ENCODE measurements at regions not wholly inside any gene's neighbourhood (a gene's known extent, or its start where the extent isn't known, plus 50 kb on each side); places are given as distances from the start of the nearest gene placed in this dataset.

- TF ChIP-seq, protein P1, sequence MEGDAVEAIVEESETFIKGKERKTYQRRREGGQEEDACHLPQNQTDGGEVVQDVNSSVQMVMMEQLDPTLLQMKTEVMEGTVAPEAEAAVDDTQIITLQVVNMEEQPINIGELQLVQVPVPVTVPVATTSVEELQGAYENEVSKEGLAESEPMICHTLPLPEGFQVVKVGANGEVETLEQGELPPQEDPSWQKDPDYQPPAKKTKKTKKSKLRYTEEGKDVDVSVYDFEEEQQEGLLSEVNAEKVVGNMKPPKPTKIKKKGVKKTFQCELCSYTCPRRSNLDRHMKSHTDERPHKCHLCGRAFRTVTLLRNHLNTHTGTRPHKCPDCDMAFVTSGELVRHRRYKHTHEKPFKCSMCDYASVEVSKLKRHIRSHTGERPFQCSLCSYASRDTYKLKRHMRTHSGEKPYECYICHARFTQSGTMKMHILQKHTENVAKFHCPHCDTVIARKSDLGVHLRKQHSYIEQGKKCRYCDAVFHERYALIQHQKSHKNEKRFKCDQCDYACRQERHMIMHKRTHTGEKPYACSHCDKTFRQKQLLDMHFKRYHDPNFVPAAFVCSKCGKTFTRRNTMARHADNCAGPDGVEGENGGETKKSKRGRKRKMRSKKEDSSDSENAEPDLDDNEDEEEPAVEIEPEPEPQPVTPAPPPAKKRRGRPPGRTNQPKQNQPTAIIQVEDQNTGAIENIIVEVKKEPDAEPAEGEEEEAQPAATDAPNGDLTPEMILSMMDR (IDR thresholded peaks at IDR 0.05; ENCODE audit: insufficient read depth, low read depth, low read length), result no peak
- no peaks in the 10 kb centered on the region for H3K27me3 ChIP-seq (ENCODE audit: control insufficient read depth, insufficient read depth, low read length)
- no peak for DNase-seq (ENCODE audit: low read depth)
- no peak overlapping the region for H3K4me3 ChIP-seq (ENCODE audit: low read depth, low read length)
- CTCF ChIA-PET, result no interaction called here
- no peaks in the 10 kb centered on the region for H3K36me3 ChIP-seq (ENCODE audit: control insufficient read depth, insufficient read depth, low read length)
- POLR2A ChIA-PET, result no interaction called here
These were observed 92.0 kb downstream of the PJA1 start for GRCh38 chrX:69073241-69073640.

- no peaks in the 10 kb centered on the region for H3K36me3 ChIP-seq (ENCODE audit: control insufficient read depth, insufficient read depth, low read length)
- CTCF ChIA-PET, result no interaction called here
- H3K27me3 ChIP-seq (ENCODE audit: control insufficient read depth, insufficient read depth, low read length), result no peaks in the 10 kb centered on the region
- DNase-seq (ENCODE audit: low read depth), result no peak
- TF ChIP-seq, protein P1 (IDR thresholded peaks at IDR 0.05; ENCODE audit: insufficient read depth, low read depth, low read length), result no peak
- no peak overlapping the region for H3K4me3 ChIP-seq (ENCODE audit: low read depth, low read length)
- POLR2A ChIA-PET, result no interaction called here
These were observed 92.7 kb downstream of the PJA1 start for GRCh38 chrX:69072486-69073006.

GRCh38 chrX:69070949-69071650 lies 94.2 kb downstream of the PJA1 start:
- TF ChIP-seq, protein P1 (IDR thresholded peaks at IDR 0.05; ENCODE audit: insufficient read depth, low read depth, low read length), result no peak
- Histone ChIP-seq H3K36me3 (ENCODE audit: control insufficient read depth, insufficient read depth, low read length) (no peaks in the 10 kb centered on the region), H3K27me3 (ENCODE audit: control insufficient read depth, insufficient read depth, low read length) (no peaks in the 10 kb centered on the region), H3K4me3 (ENCODE audit: low read depth, low read length) (no peak overlapping the region)
- POLR2A ChIA-PET, result no interaction called here
- CTCF ChIA-PET, result interaction anchor here (1.3 kb wide), 1 partner anchor 9 kb away, joined by 5 read pairs; no protein-coding TSS in a partner anchor
- DNase-seq (ENCODE audit: low read depth), result no peak

DNA sequence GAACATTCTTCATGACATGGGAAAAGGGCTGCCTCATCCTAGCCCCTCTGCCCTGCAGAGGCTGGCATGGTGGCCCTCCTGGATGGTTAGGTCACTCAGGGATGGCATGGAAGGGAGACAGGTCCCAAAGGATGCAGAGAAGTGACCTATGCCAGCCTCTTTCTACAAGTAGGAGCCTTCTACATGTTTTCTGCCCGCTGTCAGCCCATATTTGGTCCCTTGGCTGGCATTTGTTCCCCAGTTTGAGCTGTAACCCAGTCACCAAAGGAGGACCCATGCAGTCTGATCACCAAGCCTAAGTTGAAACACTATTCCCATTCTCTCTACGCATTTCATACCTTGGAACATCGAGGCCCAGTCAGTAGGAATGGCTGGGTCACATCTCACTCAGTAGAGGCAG lies 95.4 kb downstream of the PJA1 start:
- DNase-seq (ENCODE audit: low read depth), result no peak
- H3K27me3 ChIP-seq (ENCODE audit: control insufficient read depth, insufficient read depth, low read length), result no peaks in the 10 kb centered on the region
- POLR2A ChIA-PET, result no interaction called here
- TF ChIP-seq, protein P1 (IDR thresholded peaks at IDR 0.05; ENCODE audit: insufficient read depth, low read depth, low read length), result no peak
- no peaks in the 10 kb centered on the region for H3K36me3 ChIP-seq (ENCODE audit: control insufficient read depth, insufficient read depth, low read length)
- H3K4me3 ChIP-seq (ENCODE audit: low read depth, low read length), result no peak overlapping the region
- CTCF ChIA-PET, result interaction anchor here (1.2 kb wide), 1 partner anchor 242 kb away, joined by 3 read pairs; no protein-coding TSS in a partner anchor

DNA sequence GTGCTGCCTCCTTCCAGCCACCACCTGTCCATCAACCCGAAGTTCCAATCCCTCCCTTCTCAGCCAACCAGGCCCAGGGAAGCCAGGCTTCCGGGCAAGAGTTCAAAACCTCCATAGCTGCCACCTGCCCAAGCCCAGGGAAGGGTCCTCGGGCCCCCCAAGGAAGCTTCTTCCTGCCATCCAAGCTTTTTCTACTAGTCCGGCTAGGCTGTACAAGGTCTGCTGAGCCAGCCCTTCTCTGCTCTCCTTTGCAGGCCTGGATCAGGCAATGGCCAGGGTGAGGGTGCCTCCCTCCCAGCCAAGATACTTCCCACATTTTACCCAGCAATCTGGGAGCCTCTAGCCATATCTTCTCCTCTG lies 96.2 kb downstream of the PJA1 start:
- ChIA-PET CTCF (interaction anchor here (1.2 to 1.9 kb wide), 2 partner anchors 241 to 242 kb away, joined by 3 to 6 read pairs; no protein-coding TSS in a partner anchor), POLR2A (no interaction called here)
- TF ChIP-seq, protein P1 (IDR thresholded peaks at IDR 0.05; ENCODE audit: insufficient read depth, low read depth, low read length), result no peak
- Histone ChIP-seq H3K27me3 (ENCODE audit: control insufficient read depth, insufficient read depth, low read length) (no peaks in the 10 kb centered on the region), H3K36me3 (ENCODE audit: control insufficient read depth, insufficient read depth, low read length) (no peaks in the 10 kb centered on the region), H3K4me3 (ENCODE audit: low read depth, low read length) (no peak overlapping the region)
- no peak for DNase-seq (ENCODE audit: low read depth)

Measured in BJ (cell line).